GM21825 (cell line): ENCODE measurements at regions not wholly inside any gene's neighbourhood (a gene's known extent, or its start where the extent isn't known, plus 50 kb on each side); places are given as distances from the start of the nearest gene placed in this dataset.

ENCODE experiments used
- ATAC-seq: cut with Tn5 transposase; IDR thresholded peaks from one replicate; pipeline ENCODE4 v1.9.1; 2021; ENCODE audit warnings: mild to moderate bottlenecking, moderate library complexity; ENCODE audit not compliant: unreplicated experiment

- no peak for ATAC-seq
Observed at GRCh38 chr15:39455471-39455991, 125.3 kb upstream of the THBS1 start.

- ATAC-seq: no peak
Observed at GRCh38 chr15:39456159-39456558, 124.7 kb upstream of the THBS1 start.

- ATAC-seq: no peak
Observed at GRCh38 chr15:39456582-39457330, 124.1 kb upstream of the THBS1 start.

GRCh38 chr15:39458131-39458530, 122.7 kb upstream of the THBS1 start:
- ATAC-seq: no peak

GRCh38 chr15:39459548-39459947, 121.3 kb upstream of the THBS1 start:
- no peak for ATAC-seq

GRCh38 chr15:39460748-39461147, 120.1 kb upstream of the THBS1 start:
- no peak for ATAC-seq

- no peak for ATAC-seq
Observed at GRCh38 chr15:39461536-39462130, 119.2 kb upstream of the THBS1 start.

GRCh38 chr15:39462691-39463090, 118.2 kb upstream of the THBS1 start:
- ATAC-seq: no peak

- no peak for ATAC-seq
Observed at GRCh38 chr15:39465843-39466749, 114.8 kb upstream of the THBS1 start.

GRCh38 chr15:39466750-39467105, 114.2 kb upstream of the THBS1 start:
- ATAC-seq: no peak

GRCh38 chr15:39468331-39468730, 112.5 kb upstream of the THBS1 start:
- ATAC-seq: no peak

- ATAC-seq: no peak
Observed at GRCh38 chr15:39468828-39469227, 112.1 kb upstream of the THBS1 start.

- no peak for ATAC-seq
Observed at GRCh38 chr15:39471785-39472574, 108.9 kb upstream of the THBS1 start.

GRCh38 chr15:39472621-39473297, 108.1 kb upstream of the THBS1 start:
- no peak for ATAC-seq

- no peak for ATAC-seq
Observed at GRCh38 chr15:39473298-39473947, 107.5 kb upstream of the THBS1 start.

GRCh38 chr15:39474657-39475056, 106.2 kb upstream of the THBS1 start:
- no peak for ATAC-seq

GRCh38 chr15:39478996-39479395, 101.9 kb upstream of the THBS1 start:
- no peak for ATAC-seq

- no peak for ATAC-seq
Observed at GRCh38 chr15:39479911-39480310, 101.0 kb upstream of the THBS1 start.

GRCh38 chr15:39482459-39482858, 98.4 kb upstream of the THBS1 start:
- no peak for ATAC-seq
